AG09319 (cell line): ENCODE measurements at regions not wholly inside any gene's neighbourhood (a gene's known extent, or its start where the extent isn't known, plus 50 kb on each side); places are given as distances from the start of the nearest gene placed in this dataset.
"Not testable (repeated sequence)": the region's sequence is repeated elsewhere in the genome, so short reads cannot be mapped to it uniquely, and the experiment has no call there.

Experiments used
- DNase-seq: peaks from one replicate; pipeline ENCODE4 v3.0.0-alpha.2; 2010; ENCODE audit warnings: low read depth; ENCODE audit errors: extremely low read depth
- CTCF ChIP-seq: IDR thresholded peaks from 2 replicates; pipeline ENCODE4 v1.5.1; 2011; ENCODE audit warnings: low read depth, mild to moderate bottlenecking, inconsistent platforms, low read length, moderate library complexity

GRCh38 chr4:123673971-123674370, 277.4 kb downstream of the SPRY1 start:
- TF ChIP-seq CTCF = no peak
- no peak for DNase-seq

- TF ChIP-seq CTCF = no peak
These were observed 278.3 kb downstream of the SPRY1 start for GRCh38 chr4:123674762-123675465.

GRCh38 chr4:123675567-123675966, 279.0 kb downstream of the SPRY1 start:
- no peak for TF ChIP-seq CTCF
- DNase-seq = no peak

More at GRCh38 chr4:123674762-123675465, 278.3 kb downstream of the SPRY1 start:
- DNase-seq = no peak

- TF ChIP-seq CTCF = no peak
- DNase-seq = no peak
These were observed 279.7 kb downstream of the SPRY1 start for GRCh38 chr4:123676071-123676889.

- TF ChIP-seq CTCF = no peak
- DNase-seq = no peak
These were observed 280.3 kb downstream of the SPRY1 start for GRCh38 chr4:123676890-123677229.

GRCh38 chr4:123682931-123683330, 286.3 kb downstream of the SPRY1 start:
- no peak for TF ChIP-seq CTCF
- DNase-seq = no peak

GRCh38 chr4:123684937-123685336, 288.3 kb downstream of the SPRY1 start:
- not testable (repeated sequence) for DNase-seq

GRCh38 chr4:123695531-123695930, 298.9 kb downstream of the SPRY1 start:
- DNase-seq = not testable (repeated sequence)
